Adrenal gland (tissue), 5 donors: ENCODE measurements at regions not wholly inside any gene's neighbourhood (a gene's known extent, or its start where the extent isn't known, plus 50 kb on each side); places are given as distances from the start of the nearest gene placed in this dataset.
"Not testable (repeated sequence)": the region's sequence is repeated elsewhere in the genome, so short reads cannot be mapped to it uniquely, and the experiment has no call there.

ENCODE experiments used
- CTCF ChIP-seq, 6 experiments: fragments of 450-650 bp in 4 of 6; fragments of 200-600 bp in 2 of 6; sonication (generic) in 1 of 6; IDR thresholded peaks; 1 replicate in 5 of 6; 2 replicates in 1 of 6; pipeline versions ENCODE4 v1.5.1 to v1.8.0; 2016 to 2021; ENCODE audit warnings: antibody characterized with exemption in 6 of 6, mild to moderate bottlenecking in 2 of 6, moderate library complexity in 1 of 6
- POLR2A ChIP-seq, 2 donors: fragments of 450-650 bp; IDR thresholded peaks; one replicate each; pipeline ENCODE4 v1.6.1; 2017; ENCODE audit warnings: antibody characterized with exemption in 2 of 2, mild to moderate bottlenecking in 2 of 2, moderate library complexity in 1 of 2
- donor health status: DM: no; HTN: no; CAD: no.

DNA sequence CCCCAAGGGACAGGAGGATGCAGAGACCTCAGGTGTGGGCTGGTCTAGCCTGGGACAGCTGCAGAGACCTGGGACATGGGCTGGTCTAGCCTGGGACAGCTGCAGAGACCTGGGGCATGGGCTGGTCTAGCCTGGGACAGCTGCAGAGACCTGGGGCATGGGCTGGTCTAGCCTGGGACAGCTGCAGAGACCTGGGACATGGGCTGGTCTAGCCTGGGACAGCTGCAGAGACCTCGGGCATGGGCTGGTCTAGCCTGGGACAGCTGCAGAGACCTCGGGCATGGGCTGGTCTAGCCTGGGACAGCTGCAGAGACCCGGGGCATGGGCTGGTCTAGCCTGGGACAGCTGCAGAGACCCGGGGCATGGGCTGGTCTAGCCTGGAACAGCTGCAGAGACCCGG is 310.8 kb downstream of the TEX29 start:
- not testable (repeated sequence) for TF ChIP-seq CTCF, POLR2A (IDR thresholded peaks at IDR 0.05)
